ENCODE measurements at regions not wholly inside any gene's neighbourhood (a gene's known extent, or its start where the extent isn't known, plus 50 kb on each side); places are given as distances from the start of the nearest gene placed in this dataset.

DNA sequence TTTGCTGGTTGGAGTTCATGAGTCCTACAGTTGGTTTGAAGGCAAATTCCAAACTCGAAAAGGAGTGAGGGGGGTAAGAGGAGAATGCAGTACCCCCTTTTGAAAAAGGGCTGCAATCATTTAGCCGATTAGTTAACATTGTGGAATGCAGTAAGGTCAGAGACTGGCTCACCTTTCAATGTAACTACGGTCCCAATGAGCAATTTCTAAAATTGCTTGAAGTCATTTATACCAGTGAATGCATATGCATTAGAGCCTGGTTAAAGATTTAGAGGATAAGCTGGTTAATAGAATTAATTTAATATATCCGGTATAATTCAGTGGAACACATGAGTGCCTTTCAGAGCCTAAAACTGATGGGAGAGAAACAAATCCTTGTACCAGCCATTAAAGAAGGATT is 172.6 kb upstream of the PAPPA start:
- POLR2A ChIA-PET: no interaction called here
- WGBS (ENCODE audit: low lambda C conversion rate): 33% methylated on average over 4 of the region's 4 CpGs
- no peak overlapping the region for H2AFZ ChIP-seq (ENCODE audit: low read length)
- no peaks in the 10 kb centered on the region; the same call in 1 of the 2 replicates for H3K4me1 ChIP-seq (ENCODE audit: insufficient read depth, low read length)
- H3K79me2 ChIP-seq (ENCODE audit: insufficient read depth, low read length): no peaks in the 10 kb centered on the region
- DNase-seq (ENCODE audit: low spot score): no peak
- no peaks in the 10 kb centered on the region for H3K36me3 ChIP-seq (replicated peaks in 1 of 2; ENCODE audit: control insufficient read depth in 1 of 2, insufficient read depth in 2 of 2, low read length in 2 of 2)
- no peaks in the 10 kb centered on the region for H3K9me3 ChIP-seq (ENCODE audit: low read length)
- no peak overlapping the region for H3K4me3 ChIP-seq (replicated peaks in 1 of 3; ENCODE audit: insufficient read depth in 1 of 3, low read depth in 2 of 3, low read length in 3 of 3)
- TF ChIP-seq ATF7-NPFF (CRISPR knock-in tag; IDR thresholded peaks at IDR 0.05; ENCODE audit: low read depth): no peak
- TF ChIP-seq NFRKB (IDR thresholded peaks at IDR 0.05): no peak
- TF ChIP-seq TP53 (CRISPR knock-in tag; conservative IDR thresholded peaks at IDR 0.05): no peak
- no peak for TF ChIP-seq ZNF44 (CRISPR knock-in tag; IDR thresholded peaks at IDR 0.05)
- TF ChIP-seq, protein P1, sequence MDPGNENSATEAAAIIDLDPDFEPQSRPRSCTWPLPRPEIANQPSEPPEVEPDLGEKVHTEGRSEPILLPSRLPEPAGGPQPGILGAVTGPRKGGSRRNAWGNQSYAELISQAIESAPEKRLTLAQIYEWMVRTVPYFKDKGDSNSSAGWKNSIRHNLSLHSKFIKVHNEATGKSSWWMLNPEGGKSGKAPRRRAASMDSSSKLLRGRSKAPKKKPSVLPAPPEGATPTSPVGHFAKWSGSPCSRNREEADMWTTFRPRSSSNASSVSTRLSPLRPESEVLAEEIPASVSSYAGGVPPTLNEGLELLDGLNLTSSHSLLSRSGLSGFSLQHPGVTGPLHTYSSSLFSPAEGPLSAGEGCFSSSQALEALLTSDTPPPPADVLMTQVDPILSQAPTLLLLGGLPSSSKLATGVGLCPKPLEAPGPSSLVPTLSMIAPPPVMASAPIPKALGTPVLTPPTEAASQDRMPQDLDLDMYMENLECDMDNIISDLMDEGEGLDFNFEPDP (CRISPR knock-in tag; conservative IDR thresholded peaks at IDR 0.05): no peak
- TF ChIP-seq RERE (CRISPR knock-in tag; IDR thresholded peaks at IDR 0.05; ENCODE audit: low read depth): no peak
- no peak for TF ChIP-seq TBX3 (IDR thresholded peaks at IDR 0.05; ENCODE audit: borderline replicate concordance)
- H3K9ac ChIP-seq (ENCODE audit: insufficient read depth, low read depth, low read length): no peak overlapping the region
- H3K4me2 ChIP-seq (ENCODE audit: low read depth, low read length): no peak overlapping the region
- CTCF ChIA-PET (ENCODE audit: low intra/inter-chr PET ratio, low total read pairs): no interaction called here
- no peak overlapping the region for H3K27ac ChIP-seq (ENCODE audit: extremely low read length, insufficient read depth, low read length)
- no peak for ATAC-seq
- H4K20me1 ChIP-seq (ENCODE audit: insufficient read depth, low read length): no peaks in the 10 kb centered on the region
- intact Hi-C loops (cut with micrococcal nuclease; ENCODE audit: unreplicated experiment) (no loop called here), in situ Hi-C loops (cut with HindIII; ENCODE audit: extremely low pct_ligation_motif_present, low pct_unique_long_range_greater_than_20kb) (no loop called here)
- BruUV-seq (replicated peaks): no TSS peak
- no peak for FAIRE-seq
- no peaks in the 10 kb centered on the region for H3K27me3 ChIP-seq (ENCODE audit: control insufficient read depth in 1 of 2, insufficient read depth in 2 of 2, low read length in 2 of 2)
